HepG2 (cell line): ENCODE measurements at regions not wholly inside any gene's neighbourhood (a gene's known extent, or its start where the extent isn't known, plus 50 kb on each side); places are given as distances from the start of the nearest gene placed in this dataset.

ENCODE experiments used
- CREM ChIP-seq, 2 experiments: sonication (generic) in 1 of 2; formaldehyde crosslinking in 1 of 2; IDR thresholded peaks; 2 replicates each; pipeline versions ENCODE4 v1.4.0 to v1.6.1; 2016 to 2020; ENCODE audit warnings: antibody characterized with exemption in 1 of 2, mild to moderate bottlenecking in 1 of 2, missing genetic modification reagents in 1 of 2
- FOXP1 ChIP-seq, 2 experiments: fragments of 450-650 bp in 1 of 2; IDR thresholded peaks; 2 replicates each; pipeline ENCODE4 v1.6.1; 2017 to 2018; ENCODE audit warnings: antibody characterized with exemption in 1 of 2
- GPBP1L1 ChIP-seq: sonication (generic); formaldehyde crosslinking; IDR thresholded peaks from 2 replicates; pipeline ENCODE4 v1.5.0; 2020; ENCODE audit warnings: mild to moderate bottlenecking, missing genetic modification reagents
- HMG20A ChIP-seq: IDR thresholded peaks from 2 replicates; pipeline ENCODE4 v1.6.1; 2016; ENCODE audit warnings: borderline replicate concordance
- HOXA3 ChIP-seq: sonication (generic); formaldehyde crosslinking; IDR thresholded peaks from 2 replicates; pipeline ENCODE4 v1.5.0; 2020; ENCODE audit warnings: missing genetic modification reagents
- IRF2 ChIP-seq: IDR thresholded peaks from 2 replicates; pipeline ENCODE4 v1.6.1; 2018; ENCODE audit warnings: missing genetic modification reagents, missing compliant biosample characterization
- KAT2B ChIP-seq: fragments of 150-350 bp; IDR thresholded peaks from 2 replicates; pipeline ENCODE4 v1.6.1; 2014; ENCODE audit warnings: low read depth, low read length, borderline replicate concordance
- KAT7 ChIP-seq: IDR thresholded peaks from 2 replicates; pipeline ENCODE4 v1.6.1; 2018; ENCODE audit warnings: borderline replicate concordance, missing compliant biosample characterization
- LRRFIP1 ChIP-seq: sonication (generic); formaldehyde crosslinking; conservative IDR thresholded peaks from 2 replicates; pipeline ENCODE4 v1.4.0; 2020; ENCODE audit warnings: missing genetic modification reagents
- MIXL1 ChIP-seq: IDR thresholded peaks from 2 replicates; pipeline ENCODE4 v1.6.1; 2016
- NCOA2 ChIP-seq: sonication (generic); formaldehyde crosslinking; IDR thresholded peaks from 2 replicates; pipeline ENCODE4 v1.8.0; 2022; ENCODE audit warnings: inconsistent platforms
- NKX3-1 ChIP-seq: sonication (generic); formaldehyde crosslinking; IDR thresholded peaks from 2 replicates; pipeline ENCODE4 v1.5.0; 2020; ENCODE audit warnings: missing genetic modification reagents
- NR2F2 ChIP-seq: IDR thresholded peaks from 2 replicates; pipeline ENCODE4 v1.6.1; 2012; ENCODE audit warnings: low read depth, inconsistent platforms, borderline replicate concordance
- POLR2A ChIP-seq, 2 experiments: IDR thresholded peaks; 2 replicates each; pipeline ENCODE4 v1.6.1; 2011; ENCODE audit warnings: low read depth in 2 of 2, low read length in 2 of 2, mild to moderate bottlenecking in 1 of 2, moderate library complexity in 1 of 2; ENCODE audit not compliant: insufficient read depth in 1 of 2
- SIN3B ChIP-seq: fragments of 150-350 bp; IDR thresholded peaks from 2 replicates; pipeline ENCODE4 v1.6.1; 2014; ENCODE audit warnings: low read length
- SIX1 ChIP-seq: sonication (generic); formaldehyde crosslinking; IDR thresholded peaks from 2 replicates; pipeline ENCODE4 v1.4.0; 2020; ENCODE audit warnings: missing genetic modification reagents, borderline replicate concordance
- SOX5 ChIP-seq: IDR thresholded peaks from 2 replicates; pipeline ENCODE4 v1.6.1; 2016; ENCODE audit warnings: borderline replicate concordance
- TCF7 ChIP-seq: sonication (generic); IDR thresholded peaks from 2 replicates; pipeline ENCODE4 v1.6.1; 2016; ENCODE audit warnings: antibody characterized with exemption, low read depth
- TGIF2 ChIP-seq: IDR thresholded peaks from 2 replicates; pipeline ENCODE4 v1.6.1; 2016; ENCODE audit warnings: control low read depth, missing compliant biosample characterization
- ZNF124 ChIP-seq: sonication (generic); formaldehyde crosslinking; IDR thresholded peaks from 2 replicates; pipeline ENCODE4 v1.4.0; 2020; ENCODE audit warnings: missing genetic modification reagents
- ZNF770 ChIP-seq: sonication (generic); formaldehyde crosslinking; IDR thresholded peaks from 2 replicates; pipeline ENCODE4 v1.5.0; 2020; ENCODE audit warnings: mild to moderate bottlenecking, missing genetic modification reagents

- TF ChIP-seq HMG20A: peak; percentile 60; the same call in 1 of the 2 replicates
- TF ChIP-seq GPBP1L1 (CRISPR knock-in tag): no peak
- peak; percentile 60 for TF ChIP-seq IRF2 (CRISPR knock-in tag)
- peak; percentile 65; the same call in 1 of the 2 replicates for TF ChIP-seq ZNF770 (CRISPR knock-in tag)
- 0 out of 2 replicates have a peak, but pooled peaks have one; percentile 59 for TF ChIP-seq ZNF124
- no peak for TF ChIP-seq SIN3B
- TF ChIP-seq FOXP1 (IDR thresholded peaks at IDR 0.05): no peak
- TF ChIP-seq FOXP1 (CRISPR knock-in tag; IDR thresholded peaks at IDR 0.05): peak; percentile 67; the same call in 1 of the 2 replicates
- TF ChIP-seq CREM (IDR thresholded peaks at IDR 0.05): peak; percentile 41; the same call in 1 of the 2 replicates
- no peak for TF ChIP-seq CREM (CRISPR knock-in tag; IDR thresholded peaks at IDR 0.05)
- peak; percentile 67; the same call in 1 of the 2 replicates for TF ChIP-seq SOX5
- peak; percentile 38; the same call in 1 of the 2 replicates for TF ChIP-seq SIX1 (CRISPR knock-in tag)
- peak; percentile 58; the same call in 1 of the 2 replicates for TF ChIP-seq NKX3-1
- TF ChIP-seq TCF7: peak; percentile 45; the same call in 1 of the 2 replicates
- peak in 1 of 2 experiments; percentile 30; a peak in 1 of 4 replicates for TF ChIP-seq POLR2A (IDR thresholded peaks at IDR 0.05; ENCODE audit: insufficient read depth in 1 of 2, low read depth in 2 of 2, low read length in 2 of 2)
- TF ChIP-seq TGIF2: 0 out of 2 replicates have a peak, but pooled peaks have one; percentile 52
- TF ChIP-seq MIXL1 (CRISPR knock-in tag): peak; percentile 99
- peak; percentile 58; the same call in 1 of the 2 replicates for TF ChIP-seq KAT2B
- TF ChIP-seq NR2F2: 0 out of 2 replicates have a peak, but pooled peaks have one; percentile 17
- peak; percentile 50; the same call in 1 of the 2 replicates for TF ChIP-seq HOXA3 (CRISPR knock-in tag)
- TF ChIP-seq NCOA2 (CRISPR knock-in tag): peak; percentile 56; the same call in 1 of the 2 replicates
- TF ChIP-seq LRRFIP1 (CRISPR knock-in tag): no peak
- peak; percentile 74; the same call in 1 of the 2 replicates for TF ChIP-seq KAT7 (CRISPR knock-in tag)
Observed at GRCh38 chr7:131087756-131088658, 239.7 kb upstream of the MKLN1 start (continued).
